ENCODE measurements at regions not wholly inside any gene's neighbourhood (a gene's known extent, or its start where the extent isn't known, plus 50 kb on each side); places are given as distances from the start of the nearest gene placed in this dataset.

DNA sequence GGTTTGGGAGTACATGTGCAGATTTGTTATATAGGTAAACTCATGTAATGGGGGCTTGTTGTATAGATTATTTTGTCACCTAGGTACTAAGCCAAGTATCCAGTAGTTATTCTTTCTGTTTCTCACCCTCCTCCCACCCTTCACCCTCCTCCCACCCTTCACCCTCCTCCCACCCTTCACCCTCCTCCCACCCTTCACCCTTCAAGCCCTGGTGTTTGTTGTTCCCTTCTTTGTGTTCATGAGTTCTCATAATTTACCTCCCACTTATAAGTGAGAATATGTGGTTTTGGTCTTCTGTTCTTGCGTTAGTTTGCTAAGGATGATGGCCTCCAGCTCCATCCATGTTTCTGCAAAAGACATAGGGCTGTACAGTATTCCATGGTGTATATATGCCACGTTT lies 58.7 kb upstream of the OR10AD1 start:
- H3K27me3 Mint-ChIP-seq (ENCODE audit: low read depth) = peaks cover 35% of the 10 kb centered on the region
- TF ChIP-seq, protein P1, sequence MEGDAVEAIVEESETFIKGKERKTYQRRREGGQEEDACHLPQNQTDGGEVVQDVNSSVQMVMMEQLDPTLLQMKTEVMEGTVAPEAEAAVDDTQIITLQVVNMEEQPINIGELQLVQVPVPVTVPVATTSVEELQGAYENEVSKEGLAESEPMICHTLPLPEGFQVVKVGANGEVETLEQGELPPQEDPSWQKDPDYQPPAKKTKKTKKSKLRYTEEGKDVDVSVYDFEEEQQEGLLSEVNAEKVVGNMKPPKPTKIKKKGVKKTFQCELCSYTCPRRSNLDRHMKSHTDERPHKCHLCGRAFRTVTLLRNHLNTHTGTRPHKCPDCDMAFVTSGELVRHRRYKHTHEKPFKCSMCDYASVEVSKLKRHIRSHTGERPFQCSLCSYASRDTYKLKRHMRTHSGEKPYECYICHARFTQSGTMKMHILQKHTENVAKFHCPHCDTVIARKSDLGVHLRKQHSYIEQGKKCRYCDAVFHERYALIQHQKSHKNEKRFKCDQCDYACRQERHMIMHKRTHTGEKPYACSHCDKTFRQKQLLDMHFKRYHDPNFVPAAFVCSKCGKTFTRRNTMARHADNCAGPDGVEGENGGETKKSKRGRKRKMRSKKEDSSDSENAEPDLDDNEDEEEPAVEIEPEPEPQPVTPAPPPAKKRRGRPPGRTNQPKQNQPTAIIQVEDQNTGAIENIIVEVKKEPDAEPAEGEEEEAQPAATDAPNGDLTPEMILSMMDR (IDR thresholded peaks at IDR 0.05) = no peak
- no peak overlapping the region for H3K27ac Mint-ChIP-seq (ENCODE audit: unreplicated experiment)
- H3K4me3 Mint-ChIP-seq (ENCODE audit: unreplicated experiment) = no peak overlapping the region
- peaks cover 6% of the 10 kb centered on the region for H3K9me3 Mint-ChIP-seq (ENCODE audit: low read depth)
- DNase-seq (ENCODE audit: low spot score) = no peak
- H3K36me3 Mint-ChIP-seq (ENCODE audit: low read depth) = peaks cover 2% of the 10 kb centered on the region
- H3K4me1 Mint-ChIP-seq (ENCODE audit: low read depth) = no peaks in the 10 kb centered on the region
